ENCODE measurements at regions not wholly inside any gene's neighbourhood (a gene's known extent, or its start where the extent isn't known, plus 50 kb on each side); places are given as distances from the start of the nearest gene placed in this dataset.

DNA sequence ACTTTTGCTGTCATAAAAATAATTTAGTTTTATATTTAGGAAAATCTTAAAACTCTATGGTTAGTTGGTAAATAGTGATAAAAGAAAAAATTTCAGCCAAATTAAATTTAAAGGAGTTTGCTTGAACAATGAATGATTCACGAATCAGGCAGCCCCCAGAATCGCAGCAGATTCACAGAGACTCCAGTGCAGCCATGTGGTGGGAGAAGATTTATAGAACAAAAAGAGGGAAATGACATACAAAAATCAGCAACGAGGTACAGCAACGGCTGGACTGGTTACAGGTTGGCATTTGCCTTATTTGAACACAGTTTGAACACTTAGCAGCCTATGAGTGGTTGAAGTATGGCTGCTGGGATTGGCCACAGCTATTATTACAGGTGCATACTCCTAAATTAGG, 96.4 kb upstream of the MYCBP2 start:
- DNase-seq (ENCODE audit: low spot score), result no peak

DNA sequence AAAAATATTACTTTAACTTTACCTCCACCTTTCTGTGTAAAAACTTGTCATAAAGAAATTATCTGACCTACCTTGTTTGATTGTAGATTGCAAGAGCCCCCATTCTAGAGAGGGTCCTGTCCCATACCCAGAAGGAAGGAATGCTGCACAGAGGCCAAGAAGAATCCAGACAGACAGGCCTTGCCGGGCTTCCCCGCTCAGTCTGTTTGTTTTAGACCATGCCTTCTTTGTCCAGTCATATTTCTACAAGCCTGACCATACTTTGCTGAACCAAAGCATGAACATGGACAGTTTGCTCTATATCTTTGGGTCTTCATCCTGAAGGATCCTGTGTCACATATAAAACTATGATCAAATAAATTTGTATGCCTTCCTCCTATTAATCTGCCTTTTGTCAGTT, 95.8 kb upstream of the MYCBP2 start:
- no peak for DNase-seq (ENCODE audit: low spot score)

DNA sequence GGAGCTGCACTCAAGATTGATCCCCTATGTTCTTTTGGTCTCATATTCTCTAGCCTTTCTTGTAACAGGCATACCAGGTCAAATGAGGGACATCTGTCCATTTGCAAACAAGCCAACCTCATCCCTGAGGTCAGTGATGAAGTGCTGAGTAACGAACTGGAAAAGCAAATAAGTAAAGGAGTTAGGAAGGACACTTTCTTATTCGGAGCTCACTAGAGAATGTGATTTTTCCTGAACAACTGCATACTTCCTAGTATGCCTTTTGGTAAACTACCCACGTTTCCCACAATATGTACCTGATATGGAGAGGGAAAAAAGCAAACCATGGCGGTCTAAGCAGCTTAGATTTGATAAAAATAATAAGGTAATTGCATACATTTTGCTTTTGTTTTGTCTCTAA, 91.0 kb upstream of the MYCBP2 start:
- DNase-seq (ENCODE audit: low spot score), result no peak

DNA sequence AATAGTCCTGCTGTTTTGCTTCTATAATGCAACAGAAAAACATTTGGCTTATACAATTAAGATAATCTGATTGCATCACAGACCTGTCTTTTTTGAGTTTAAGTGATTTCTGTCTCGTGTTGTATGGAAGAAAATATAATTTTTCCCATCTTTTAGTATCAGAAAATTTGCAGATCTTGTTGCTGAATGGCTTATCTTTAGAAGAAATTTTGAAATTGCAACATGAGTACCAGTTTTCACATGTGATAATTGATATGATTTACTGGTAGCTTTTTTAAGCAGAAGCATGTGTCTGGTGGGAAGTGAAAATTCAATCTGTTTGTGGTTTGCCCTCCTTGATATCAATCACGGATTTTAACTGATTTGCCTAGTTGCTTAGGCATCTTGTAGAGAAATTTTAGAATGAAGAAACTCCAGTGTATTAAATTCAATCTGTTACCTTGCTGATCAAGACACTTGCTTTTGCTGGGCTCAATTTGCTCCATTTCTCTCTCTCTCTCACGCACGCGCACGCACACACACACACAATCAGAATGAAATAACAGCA, 89.8 kb upstream of the MYCBP2 start:
- no peak for DNase-seq (ENCODE audit: low spot score)

DNA sequence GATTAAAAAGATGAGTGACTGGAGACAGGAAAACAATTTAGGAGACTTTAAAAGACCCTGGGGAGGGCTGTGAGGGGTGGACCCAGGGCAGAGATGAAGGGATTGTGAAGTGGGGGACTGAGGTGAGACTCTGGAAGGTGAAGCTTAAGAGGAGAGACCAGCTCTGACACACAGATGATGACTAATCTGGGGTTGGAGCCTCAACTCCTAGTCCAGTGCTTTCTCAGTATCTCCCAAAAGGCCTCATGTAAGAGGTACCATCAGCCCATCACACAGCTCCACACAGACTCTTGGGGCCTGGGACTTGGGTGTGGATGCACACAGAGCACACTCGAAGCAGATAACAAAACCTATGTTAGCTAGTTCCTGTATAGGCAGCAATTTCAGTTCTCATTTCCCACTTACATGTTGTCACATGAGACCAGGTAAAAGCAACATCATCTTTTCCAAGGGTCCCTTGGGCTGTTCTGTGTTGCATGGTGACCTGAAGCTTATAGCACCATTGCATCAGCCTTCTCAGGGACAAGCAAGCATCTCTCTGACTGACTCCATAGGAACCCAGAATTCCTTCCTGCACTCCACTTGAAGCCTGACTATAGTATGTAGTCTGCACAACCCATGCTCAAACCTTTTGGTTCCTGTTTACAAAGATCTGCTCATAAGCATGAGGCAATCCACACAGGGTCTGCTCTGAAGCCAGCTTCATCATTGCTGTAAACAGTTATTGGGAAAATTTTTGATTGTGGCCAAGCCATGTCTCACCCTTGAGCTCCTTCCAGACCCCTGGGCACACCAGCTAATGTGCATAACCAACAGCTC, 88.6 kb upstream of the MYCBP2 start:
- DNase-seq (ENCODE audit: low spot score), result no peak

DNA sequence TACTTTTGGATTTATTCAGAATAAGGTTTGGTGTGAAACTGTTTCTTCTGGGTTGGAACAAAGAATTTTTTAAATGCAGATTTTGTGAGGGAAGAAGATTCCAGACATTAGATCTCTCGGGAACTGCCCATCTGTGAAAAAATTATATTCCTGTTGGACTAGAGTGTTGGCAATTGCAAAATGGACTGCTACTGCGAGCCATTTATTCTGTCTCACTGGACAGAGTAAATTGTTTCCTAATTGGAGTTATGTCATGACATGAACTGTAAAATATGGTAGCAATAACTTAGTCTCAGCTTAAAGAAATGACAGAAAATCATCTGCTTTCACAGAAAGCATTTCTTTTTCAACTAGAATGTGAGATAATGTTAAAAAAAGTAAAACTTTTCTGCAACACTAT, 86.0 kb upstream of the MYCBP2 start:
- DNase-seq (ENCODE audit: low spot score), result no peak

DNA sequence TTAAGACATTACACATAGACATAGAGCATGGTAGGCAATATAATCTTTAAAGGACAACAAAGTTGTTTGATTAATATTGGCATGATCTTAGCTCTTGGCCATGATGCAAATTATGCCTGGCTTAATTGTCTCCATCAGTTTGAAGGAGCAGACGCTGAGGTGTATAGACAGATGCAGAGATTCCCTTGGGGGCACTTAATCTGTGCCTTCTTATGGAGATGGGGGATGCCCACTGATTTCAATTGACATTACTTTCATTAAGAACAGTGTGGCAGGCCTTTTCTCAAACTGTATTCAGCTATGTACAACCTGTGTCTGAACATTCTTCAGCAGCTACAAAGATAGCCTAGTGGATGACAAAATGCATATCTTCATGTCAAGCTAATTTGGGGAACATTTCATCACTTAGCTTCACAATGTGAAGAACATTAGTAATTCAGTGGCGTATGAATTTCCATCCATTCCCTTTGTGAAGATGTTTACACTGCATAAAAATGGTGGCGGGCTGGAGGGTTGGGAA, 85.3 kb upstream of the MYCBP2 start:
- no peak for DNase-seq (ENCODE audit: low spot score)

DNA sequence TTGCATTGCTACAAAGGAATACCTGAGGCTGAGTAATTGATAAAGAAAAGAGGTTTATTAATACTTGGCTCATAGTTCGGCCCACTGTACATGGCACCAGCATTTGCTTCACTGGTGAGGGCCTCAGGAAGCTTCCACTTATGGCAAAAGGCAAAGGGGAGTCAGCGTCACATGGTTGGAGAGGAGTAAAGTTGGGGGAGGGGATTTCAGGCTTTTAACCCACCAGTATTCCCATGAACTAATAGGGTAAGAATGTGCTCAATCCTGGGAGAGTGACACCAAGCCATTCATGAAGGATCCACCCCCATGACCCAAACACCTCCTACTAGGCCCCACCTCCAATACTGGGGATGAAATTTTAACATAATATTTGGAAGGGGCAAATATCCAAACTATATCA, 82.5 kb upstream of the MYCBP2 start:
- DNase-seq (ENCODE audit: low spot score), result no peak

DNA sequence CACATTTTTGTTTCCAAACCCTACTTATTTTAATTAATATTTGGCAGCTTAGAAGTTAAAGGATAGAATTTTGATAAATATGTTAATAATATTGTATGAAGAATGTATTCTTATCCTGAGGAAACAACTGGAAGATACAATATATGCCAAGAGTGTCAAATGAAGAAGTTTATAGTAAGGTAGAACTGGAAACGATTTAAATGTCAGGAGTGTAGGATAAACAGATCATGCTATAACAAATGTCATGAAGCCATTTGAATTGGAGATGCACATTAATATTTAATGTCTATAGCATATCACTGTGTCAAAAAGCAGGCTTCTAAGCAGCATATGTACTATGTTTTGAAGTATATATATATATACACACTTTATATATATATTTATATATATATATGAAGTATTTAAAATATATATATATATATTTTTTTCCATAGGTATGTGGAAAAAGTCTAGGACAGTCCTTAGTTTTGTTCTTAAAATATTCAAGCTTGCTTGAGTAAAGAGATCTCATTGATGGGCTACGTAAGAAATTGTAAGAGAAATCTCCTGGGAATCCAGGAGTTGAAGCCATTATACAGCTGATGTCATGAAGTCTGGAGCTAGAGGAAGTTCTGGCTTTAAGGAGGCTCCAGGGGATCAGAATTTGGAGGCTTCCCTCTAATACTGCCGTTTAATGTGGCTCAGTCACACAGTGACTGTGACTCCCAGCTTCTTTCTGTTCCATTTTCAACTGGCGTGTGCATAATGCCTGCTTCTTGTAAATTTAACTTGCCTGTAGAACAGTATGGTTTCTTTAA, 79.9 kb upstream of the MYCBP2 start:
- no peak for DNase-seq (ENCODE audit: low spot score)

DNA sequence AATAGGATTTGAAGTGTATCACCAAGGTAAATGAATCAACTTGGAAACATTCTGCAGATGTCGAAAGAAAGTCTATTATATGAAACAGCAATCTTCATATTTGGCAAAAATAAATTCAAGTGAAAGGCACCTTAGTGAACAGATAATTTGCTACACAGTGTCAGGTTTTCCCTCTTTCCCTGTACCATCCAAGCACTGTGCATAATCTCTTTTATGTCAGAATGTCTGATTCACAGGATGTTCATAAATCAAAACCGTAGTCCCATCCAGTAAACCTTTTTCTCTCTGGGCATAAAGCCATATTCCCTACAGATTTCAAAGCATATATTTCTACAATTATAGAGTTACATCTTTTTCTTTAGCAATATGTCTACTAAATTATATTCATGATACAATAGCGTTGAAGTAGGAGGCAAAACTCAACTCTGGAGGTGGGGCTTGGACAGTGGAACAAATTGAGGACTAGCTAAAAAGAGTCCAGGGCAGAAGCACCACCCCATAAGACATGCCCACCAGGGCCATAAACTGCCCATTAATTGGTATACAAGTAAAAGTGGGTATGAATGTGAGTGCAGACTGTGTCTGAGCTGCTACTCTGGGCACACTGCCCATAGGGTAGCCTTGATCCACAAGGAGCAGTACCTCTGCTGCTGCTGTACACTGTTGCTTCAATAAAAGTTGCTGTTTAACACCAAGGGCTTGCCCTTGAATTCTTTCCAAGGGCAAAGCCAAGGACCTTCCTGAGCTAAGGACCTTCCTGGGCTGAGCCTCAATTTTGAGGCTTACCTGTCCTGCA, 72.1 kb upstream of the MYCBP2 start:
- DNase-seq (ENCODE audit: low spot score), result no peak

DNA sequence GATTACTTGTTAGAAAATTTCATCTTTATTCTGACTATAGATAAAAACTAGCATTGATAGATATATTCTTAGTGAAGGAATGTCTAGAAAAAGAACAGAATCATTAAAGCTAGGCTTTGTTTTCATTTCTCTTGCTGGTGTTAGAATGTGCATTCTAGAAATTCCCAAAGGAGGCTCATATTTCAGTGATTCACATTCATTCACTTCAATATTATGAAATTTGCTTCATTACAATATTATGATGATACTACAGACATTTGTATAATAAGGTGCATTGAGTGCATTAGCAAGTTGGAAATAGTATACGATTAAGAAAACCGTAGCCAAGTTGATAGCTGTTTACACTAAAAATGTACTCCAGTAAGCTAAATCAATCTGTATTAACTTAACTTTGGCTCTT, 70.7 kb upstream of the MYCBP2 start:
- no peak for DNase-seq (ENCODE audit: low spot score)

DNA sequence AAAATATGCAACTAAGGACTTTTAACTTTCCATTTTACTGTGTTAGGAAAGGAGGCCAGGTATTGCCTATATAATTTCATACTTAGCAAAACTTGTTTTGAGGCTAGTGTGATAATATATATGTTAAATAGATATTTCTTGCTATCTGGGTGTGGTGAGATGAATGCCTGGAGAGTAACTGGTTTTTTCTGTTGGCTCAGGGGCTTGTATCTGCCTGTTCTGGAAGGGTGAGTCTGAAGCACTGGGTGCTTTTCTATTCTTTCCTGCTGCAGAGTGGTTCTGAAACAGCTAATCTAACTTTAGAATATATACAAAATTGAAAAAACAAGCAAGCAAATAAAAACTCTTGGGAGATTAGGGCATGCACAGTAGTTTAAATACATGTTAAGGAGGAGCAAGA, 64.6 kb upstream of the MYCBP2 start:
- no peak for DNase-seq (ENCODE audit: low spot score)

DNA sequence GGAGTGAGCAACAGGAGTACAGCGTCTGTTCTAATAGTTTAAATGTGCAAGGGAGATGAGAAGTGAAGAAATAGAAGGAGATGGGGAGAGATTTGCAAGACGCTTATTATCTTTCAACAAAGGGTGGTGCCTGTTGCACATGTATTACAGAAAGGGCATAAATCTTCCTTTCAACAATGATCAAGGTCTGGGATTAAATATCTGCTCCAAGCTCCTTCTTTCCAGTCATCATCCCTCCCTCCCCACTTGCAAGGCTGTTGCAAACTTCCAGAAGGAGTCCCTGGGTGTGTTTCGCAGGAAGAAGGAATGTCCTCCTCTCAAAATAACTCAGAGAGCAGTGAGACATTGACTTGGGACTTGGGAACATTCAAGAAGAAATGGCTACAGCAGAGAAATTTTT, 63.5 kb upstream of the MYCBP2 start:
- no peak for DNase-seq (ENCODE audit: low spot score)

DNA sequence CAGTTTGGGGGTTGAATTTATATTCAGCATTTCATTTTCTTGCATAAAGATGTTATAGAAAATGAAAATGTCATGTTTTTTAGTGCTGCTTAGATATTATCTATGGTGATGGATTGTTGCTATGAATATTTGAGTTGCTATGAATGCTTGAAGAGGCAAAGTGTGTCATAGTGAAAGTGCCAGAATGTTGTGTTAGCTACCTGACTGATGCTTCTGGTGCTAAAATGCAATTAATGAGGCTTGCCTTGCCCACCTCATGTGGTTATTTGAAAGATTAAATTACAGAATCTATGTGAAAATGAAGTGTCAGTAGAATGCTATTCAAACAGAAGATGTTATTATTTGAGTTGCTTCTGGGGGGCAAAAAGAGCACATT, 62.7 kb upstream of the MYCBP2 start:
- no peak for DNase-seq (ENCODE audit: low spot score)

DNA sequence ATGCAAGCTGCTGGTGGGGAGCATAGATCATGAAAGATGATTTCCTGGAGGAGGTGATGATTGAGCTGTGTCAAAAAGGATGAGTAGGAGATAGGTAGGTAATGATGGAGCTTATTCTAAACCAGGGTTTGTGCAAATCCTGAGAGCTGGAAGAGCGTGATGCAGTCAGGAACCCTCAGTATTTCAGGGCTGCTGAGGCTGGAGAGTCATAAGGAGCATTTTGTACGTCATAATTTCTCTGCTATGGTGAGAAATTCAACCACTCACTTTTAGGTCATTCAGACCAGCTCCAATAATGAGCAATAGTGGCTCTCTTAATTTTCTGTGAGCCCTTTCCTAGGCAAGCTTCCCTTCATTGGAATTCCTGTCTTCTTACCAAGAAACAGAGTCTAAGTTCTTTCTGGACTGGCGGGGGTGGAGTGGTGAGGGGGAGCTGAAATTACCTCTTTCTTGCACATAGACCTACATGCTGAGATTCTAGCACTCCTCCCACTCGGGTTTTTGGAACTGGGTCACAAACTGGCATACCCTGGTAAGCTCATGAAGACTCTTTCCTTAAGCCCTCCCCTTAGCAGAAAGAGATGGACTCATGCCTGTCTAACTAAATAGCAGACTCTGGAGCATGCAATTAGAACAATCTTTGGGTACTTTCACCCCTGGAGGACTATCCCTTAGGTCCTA, 62.2 kb upstream of the MYCBP2 start:
- no peak for DNase-seq (ENCODE audit: low spot score)

DNA sequence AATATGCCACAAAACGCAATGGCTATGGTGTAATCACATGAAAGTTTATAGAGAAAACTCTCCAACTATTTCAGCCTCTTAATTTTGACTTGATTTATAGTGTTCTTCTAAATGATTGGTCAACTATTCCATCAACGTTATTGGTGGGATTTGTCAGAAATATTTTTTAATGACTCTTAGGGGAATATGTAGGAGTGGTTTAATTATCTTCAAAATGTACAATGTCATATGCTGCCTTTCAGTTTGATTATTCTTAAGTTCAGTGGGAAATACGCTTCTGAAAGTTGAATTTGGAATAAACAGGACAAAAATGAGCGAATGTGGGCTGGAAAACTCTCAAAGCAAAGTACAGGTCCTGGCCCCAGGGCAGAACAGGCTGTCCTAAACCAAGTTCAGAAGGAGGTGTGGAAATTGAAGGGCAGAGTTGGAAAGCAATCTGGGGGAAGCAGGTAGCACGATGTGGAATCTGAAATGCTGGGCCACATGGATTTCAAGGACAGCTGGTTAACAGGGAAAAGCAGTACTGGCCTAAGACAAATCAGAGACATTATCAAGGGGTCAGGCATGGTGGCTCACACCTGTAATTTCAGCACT, 60.8 kb upstream of the MYCBP2 start:
- DNase-seq (ENCODE audit: low spot score), result no peak

DNA sequence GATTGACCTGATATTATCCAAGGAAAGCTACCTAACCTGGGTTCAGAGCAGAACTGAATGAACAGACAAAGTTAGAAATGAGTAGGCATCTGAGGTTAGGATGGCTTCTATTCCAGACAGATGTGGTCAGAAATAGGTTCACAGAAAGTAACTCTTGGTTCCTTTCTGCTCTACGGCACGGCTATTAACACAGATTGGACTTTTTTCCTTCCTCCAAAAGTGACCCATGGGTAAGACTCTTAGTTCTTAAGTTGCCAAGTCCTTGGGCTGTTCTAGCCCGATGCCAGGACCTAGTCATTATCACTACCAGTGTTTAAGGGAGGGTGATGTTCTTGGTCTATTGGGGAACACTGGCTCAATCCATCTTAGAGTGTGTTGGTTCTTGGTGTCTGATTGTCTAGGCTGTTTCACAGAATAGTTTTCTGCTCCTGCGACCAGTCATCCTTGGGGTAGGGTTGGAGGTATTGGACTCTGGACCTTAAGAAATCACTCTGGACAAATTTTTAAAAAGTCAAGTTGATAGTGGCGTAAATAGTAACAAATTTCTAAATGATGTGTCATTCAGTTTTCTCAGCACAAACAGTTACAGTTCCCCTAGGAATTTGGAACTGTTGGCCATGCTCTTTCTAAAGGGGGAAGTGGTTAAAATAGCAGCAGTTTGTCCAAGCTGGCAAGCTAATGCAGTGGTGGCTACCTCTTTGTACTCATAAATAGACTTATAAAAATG, 60.1 kb upstream of the MYCBP2 start:
- peak; percentile 16 for DNase-seq (ENCODE audit: low spot score)

DNA sequence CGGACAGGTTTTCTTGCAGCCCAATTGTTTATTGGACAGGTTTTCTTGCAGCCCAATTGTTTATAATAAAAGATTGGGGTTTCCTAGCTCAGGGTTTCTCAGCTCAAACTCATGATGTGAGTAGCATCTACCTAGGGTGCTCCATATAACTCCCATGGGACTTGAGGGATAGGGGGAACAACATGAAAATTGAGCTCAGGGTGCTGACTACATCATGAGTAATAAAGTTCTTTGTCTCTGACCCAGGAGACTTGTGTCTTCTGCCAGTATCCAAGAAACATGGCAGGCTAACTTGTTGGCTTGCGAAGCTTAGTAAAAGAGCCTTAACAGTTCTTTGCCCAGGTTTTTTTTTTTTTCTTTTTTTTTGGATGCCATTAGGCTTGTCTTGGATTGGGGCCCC, 59.2 kb upstream of the MYCBP2 start:
- no peak for DNase-seq (ENCODE audit: low spot score)

DNA sequence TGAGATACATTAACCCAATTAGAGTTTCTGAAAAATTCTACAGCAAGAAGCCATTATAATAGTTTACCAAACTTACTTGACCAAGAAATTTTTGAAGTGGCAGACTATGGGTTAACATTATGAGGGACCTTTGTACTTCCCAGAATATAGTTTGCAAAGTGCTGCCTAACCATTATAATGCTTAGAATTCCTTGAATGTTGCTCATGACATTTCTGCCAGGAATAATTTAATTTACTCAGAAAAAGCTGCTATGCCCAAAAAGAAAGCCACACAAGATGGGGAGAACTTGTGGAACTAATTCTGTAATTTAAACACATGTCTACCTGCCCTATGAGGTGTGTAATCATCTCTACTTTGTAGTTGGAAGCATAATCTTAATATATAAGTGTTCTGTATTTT, 58.1 kb upstream of the MYCBP2 start:
- no peak for DNase-seq (ENCODE audit: low spot score)

DNA sequence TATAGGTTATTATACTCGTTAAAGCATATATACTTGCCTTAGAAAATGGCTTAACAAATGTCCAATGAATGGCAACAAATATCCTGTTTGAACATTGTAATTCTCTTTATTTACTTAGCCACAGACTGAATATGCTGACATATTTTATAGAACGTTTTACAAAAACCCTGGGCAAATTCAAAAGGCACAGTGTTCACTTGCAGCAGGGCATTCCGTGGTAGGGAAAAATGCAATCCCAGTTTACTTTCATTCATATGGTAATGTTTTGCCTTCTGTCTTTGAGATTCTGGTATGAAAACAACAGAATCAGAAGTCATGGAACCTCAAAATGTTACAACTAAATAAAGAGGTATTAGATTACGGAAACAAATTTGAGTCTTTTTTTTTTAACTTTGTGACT, 56.2 kb upstream of the MYCBP2 start:
- no peak for DNase-seq (ENCODE audit: low spot score)

DNA sequence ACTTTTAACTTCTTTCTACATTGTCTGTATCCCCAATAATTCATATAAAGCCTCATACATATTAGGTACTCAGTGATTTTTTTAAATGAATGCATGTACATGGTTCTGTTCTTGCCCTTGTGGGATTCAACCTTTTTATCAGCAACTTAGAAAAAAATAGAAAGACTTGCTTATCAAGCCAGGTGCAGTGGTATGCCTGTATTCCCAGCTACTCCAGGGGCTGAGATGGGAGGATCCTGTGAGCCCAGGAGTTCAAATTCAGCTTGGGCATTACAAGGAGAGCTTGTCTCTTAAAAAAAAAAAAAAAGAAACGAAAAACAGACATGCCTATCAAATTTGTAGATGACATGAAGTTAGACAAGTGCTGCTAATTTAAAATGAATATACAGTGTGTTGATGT, 54.2 kb upstream of the MYCBP2 start:
- DNase-seq (ENCODE audit: low spot score), result no peak

Data from globus pallidus (tissue), 1 donor.